HG02852 (cell line): ENCODE measurements at regions not wholly inside any gene's neighbourhood (a gene's known extent, or its start where the extent isn't known, plus 50 kb on each side); places are given as distances from the start of the nearest gene placed in this dataset.
"Not testable (repeated sequence)": the region's sequence is repeated elsewhere in the genome, so short reads cannot be mapped to it uniquely, and the experiment has no call there.

ENCODE experiments used
- ATAC-seq: cut with Tn5 transposase; IDR thresholded peaks from one replicate; pipeline ENCODE4 v1.9.1; 2021; ENCODE audit warnings: mild to moderate bottlenecking, moderate library complexity; ENCODE audit not compliant: unreplicated experiment

DNA sequence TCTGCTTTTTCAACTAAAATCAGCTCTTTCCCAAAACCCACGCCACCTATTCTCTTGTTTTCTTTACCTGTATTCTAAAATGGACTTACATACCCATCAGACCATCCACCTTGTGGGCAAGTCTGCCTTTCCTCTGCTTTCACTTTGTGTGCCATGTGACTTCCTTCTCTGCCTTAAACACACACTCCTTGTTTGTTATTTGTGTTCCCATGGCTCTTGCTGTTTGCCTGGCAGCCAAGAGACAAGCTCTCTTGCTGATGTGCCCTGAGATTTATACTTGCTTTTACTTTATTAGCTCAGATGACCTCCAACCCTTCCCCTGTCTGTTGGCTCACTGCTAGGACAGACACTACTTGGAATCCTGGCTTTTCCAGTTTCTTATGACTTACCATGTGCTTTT lies 309.7 kb upstream of the LRRTM4 start:
- no peak for ATAC-seq

DNA sequence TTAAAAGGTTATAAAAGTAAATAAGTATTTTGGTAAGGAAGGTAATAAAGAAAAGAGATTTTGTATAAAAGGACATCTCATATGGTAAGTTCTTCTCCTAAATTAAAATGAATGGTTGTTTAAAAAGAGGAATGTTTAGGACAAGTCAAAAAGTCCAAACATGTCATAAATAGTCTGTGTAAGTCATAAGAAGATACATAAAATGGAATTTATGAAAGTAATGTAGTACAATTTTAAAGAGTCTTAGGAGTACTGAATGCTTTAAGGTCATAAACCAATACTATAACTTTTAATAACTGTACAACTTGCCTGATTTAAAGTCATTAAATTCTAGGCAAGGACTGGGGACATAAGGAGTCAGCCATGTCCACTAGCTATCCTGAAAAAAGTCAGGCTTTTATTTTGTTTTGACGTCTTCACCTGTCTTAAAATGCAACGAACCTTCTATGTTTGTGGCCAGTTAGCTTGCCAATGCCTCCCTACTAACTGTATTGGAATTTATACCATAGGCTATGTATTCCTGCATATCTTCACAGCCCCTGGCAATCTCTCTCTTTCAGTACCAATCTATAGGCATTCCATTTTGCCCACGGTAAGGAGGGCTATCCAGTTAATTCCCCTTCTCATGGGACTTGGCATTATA lies 312.3 kb upstream of the LRRTM4 start:
- ATAC-seq, result no peak

DNA sequence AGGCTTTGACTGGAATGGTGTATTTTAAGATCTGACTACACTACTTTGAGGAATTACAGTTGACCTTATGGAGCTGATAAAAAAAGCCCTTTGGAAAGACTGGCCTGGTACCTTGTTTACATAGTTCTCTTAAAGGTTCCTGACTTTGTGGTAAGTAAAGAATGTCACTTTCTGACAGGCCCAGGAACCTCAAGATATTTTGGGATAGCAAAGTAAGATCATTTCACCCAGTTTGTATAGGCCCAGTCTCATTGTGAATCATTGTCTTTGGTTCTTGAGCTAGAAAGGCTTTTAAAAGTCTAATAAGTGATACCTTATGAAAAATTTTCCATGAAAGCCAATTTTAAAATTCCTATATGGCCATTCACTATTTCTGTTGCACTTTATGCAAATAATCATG lies 316.3 kb upstream of the LRRTM4 start:
- ATAC-seq, result no peak

DNA sequence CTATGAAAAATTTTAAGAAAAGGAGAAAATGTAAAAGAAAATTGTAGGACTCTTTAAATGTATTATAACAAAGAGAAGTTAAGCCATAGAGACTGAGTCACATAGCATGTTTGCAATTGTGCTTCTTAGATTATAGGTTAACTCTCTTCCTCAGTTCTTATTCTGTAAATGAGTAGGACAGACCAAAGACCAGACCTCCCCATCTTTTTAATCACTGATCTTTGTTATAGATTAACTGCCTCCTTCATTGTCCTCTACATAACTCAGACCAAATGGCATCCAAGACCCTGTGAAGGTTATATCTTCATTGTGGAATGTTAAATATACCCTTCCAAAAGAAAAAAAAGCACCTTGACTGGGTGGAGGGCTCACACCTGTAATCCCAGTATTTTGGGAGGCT lies 316.9 kb upstream of the LRRTM4 start:
- ATAC-seq, result no peak

DNA sequence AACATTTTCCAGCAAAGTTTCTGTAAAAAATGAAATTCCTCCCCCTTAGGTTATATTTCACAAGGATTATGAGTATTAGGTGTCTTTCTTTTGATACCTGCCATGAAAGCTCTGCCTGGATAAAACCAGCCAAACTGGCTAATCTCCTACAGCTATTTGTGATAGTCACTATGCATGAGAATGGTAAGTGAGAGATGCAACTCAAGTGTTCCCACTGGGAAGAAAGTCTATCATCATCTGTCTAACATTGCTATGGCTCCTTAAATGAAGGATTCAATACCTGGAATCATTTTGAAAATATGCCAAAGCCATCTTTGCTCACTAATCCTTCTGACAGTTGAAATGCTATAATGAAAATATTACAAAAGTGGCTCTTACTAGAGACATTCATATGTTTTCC lies 339.9 kb upstream of the LRRTM4 start:
- no peak for ATAC-seq

DNA sequence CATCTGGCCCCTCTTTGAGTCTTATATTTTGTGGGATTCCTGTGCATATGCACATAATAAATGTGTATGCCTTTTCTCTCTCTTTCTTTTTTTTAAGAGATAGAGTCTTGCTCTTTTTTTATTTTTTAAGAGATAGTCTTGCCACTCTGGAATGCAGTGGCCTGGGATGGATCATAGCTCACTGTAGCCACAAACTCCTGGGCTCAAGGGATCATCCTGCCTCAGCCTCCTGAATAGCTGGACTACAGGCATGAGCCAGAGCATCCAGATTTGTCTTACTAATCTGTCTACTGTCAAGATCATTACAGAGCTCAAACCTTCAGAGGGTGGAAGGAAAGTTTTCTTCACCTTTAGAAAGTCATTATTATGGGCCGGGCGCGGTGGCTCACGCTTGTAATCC lies 342.2 kb upstream of the LRRTM4 start:
- no peak for ATAC-seq

DNA sequence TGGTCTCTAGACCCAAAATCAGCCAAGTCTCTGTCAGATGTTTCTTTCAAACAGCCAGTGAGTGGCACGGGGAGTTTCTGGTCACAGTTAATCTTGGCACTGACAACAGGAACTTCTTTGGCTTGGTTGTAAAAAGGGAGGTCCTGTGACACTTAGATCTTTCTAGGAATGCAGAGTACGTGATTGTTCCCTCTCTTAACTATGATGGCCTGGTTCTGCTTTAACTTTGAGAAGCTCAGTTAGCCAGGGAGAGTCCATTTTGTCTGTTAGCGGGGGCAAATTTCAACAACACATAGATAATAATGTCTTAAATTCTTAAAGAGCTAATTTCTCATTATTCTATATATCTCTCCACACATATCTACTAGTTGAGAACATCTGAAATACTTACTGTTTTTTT lies 344.5 kb upstream of the LRRTM4 start:
- ATAC-seq, result no peak

DNA sequence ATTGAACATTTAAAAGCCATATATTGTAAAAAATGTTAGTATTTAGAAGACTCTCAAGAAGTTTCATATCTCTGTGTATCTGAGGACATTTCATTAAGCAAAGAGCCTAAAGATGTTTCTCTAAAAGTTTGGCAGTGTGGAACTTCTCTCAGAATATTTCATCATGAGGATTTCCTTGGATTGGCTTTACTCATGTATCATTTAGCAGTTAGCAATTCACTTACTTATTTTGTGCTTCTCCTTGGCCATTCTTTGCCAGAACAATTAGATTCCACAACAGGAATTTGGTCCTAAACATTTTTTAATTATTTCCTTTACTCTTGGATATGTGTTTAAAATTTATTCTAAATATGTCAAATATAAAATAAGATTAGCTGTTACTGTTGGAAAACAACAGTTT lies 345.0 kb upstream of the LRRTM4 start:
- ATAC-seq, result no peak

DNA sequence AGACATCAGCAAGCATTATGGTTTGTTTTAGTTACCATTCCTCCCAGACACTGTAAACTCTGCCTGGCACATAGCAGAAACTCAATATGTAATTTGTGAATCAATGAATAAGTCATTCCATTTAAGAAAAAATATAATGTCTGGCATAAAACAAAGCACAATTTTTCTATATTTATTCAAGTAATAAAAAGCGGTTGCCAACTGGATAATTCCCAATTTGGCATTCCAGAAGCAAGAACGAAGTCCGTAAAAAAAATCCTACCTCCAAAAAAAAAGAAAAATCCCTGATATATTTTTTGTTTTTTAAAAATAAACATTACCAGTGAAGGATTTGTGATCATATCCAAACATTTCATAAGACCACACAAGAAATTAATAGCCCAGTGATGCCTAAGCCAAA lies 351.3 kb upstream of the LRRTM4 start:
- no peak for ATAC-seq

DNA sequence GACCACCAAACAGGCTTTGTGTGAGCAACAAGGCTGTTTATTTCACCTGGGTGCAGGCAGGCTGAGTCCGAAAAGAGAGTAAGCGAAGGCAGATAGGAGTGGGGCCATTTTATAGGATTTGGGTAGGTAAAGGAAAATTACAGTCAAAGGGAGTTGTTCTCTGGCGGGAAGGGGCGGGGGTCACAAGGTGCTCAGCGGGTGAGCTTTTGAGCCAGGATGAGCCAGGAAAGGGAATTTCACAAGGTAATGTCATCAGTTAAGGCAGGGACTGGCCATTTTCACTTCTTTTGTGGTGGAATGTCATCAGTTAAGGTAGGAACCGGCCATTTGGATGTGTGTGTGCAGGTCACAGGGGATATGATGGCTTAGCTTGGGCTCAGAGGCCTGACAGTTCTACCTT lies 378.0 kb upstream of the LRRTM4 start:
- not testable (repeated sequence) for ATAC-seq

DNA sequence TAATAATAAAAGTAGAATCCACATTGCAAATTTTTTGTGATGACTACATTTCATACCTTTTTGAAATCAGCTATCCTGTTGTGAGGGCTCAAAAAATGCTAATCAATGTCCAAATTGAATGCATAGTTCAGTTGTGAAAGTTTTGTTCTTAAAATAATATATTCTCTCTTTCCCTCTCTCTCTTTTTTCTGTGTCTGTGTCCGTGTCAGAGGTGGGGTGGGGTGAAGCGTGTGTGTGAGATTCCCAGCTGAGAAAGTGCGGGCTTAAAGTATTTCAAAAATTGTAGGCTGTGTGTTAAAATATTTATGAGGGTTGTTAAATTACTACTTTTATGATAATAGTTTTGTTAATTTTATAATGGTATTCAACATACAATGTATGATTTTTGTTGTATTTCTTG lies 388.0 kb upstream of the LRRTM4 start:
- no peak for ATAC-seq

DNA sequence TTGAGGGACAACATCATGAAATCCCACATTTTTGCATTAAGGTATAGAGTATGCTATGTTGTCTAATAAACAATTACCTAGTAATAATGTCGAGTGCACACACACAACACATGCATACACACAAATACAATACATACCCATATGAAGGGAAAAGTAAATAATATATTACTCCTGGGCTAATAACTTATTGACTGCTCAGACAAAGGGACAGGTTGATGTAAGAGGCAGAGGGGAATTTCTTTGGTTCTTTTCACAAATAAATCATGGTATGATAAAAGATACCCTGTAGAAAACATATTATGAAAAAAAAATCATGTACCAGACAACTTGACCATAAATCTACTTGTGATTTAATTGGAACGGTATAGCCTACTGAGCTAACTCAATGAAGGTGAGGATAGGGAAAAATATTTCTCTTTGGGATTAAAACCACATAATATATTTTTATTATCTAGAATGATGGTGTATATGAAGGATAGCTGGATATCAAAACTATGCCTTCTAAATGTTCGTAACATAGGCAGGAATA lies 398.7 kb upstream of the LRRTM4 start:
- ATAC-seq, result no peak

DNA sequence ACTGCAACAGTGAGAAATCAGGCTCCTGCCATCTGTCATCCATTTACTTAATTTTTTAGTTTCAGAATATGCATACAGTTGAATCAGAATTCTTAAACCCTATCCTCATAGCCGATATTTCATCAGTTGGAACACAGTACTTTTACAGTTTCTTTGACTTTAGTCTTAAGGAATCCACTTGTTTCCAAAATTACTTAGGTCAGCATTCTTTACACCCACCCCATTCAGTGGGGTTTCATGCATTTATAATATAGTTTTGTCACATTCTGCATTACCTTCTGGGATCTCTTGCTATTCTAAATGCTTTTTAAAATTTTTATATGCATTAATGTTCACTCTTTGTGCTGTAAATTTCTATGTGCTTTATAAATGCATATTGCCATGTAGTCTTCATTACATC lies 400.4 kb upstream of the LRRTM4 start:
- ATAC-seq, result no peak

DNA sequence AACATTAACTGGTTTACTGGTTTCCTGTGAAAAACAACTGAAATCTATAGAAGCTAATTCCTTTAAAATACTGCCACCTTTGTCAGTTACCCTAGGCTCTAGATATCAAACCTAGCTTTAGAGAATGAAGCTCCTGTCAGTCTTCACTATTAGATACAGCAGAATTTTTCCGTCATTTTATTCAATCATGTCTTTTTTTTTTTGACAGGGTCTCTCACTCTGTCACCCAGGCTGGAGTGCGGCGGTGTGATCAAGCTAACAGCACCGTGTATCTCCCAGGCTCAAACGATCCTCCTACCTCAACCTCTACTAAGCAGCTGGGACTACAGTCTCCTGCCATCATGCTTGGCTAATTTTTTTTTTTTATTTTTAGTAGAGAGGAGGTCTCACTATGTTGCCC lies 415.2 kb upstream of the LRRTM4 start:
- ATAC-seq, result no peak

DNA sequence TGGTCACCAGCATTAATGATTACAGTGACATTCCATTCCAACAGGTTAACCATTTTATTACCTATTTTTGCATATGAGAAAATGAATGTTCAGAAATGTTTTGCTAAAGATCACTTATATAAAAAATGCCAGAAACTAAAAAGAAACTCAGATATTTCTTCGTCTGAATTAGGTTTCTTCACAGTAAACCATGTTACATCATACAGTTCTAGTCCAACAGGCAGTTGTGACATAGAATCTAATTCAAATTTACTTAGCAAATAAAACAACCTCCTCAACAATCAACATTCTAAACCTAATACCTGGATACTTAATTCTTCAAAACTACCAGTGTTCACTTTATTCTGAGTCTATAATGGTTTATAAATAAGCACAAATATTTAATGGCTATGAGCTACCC lies 416.3 kb upstream of the LRRTM4 start:
- ATAC-seq, result no peak

DNA sequence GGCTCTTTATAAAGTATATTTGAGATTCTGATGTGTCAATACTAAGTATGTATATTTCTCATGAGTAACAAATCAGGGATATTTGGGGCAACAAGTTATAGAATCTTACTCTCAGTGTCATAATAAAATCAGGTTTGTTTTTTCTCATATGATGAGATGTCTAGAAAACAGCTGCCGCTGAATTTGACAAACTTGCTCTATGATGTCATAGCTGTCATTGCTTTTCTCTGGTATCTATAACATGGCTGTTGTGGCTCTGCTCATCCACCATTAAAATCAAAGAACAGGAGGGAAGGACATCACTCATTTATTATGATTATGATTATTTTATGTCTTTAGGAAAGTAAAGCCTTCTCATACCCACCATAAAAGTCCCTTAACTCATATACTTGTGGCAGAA lies 417.2 kb upstream of the LRRTM4 start:
- ATAC-seq, result no peak

DNA sequence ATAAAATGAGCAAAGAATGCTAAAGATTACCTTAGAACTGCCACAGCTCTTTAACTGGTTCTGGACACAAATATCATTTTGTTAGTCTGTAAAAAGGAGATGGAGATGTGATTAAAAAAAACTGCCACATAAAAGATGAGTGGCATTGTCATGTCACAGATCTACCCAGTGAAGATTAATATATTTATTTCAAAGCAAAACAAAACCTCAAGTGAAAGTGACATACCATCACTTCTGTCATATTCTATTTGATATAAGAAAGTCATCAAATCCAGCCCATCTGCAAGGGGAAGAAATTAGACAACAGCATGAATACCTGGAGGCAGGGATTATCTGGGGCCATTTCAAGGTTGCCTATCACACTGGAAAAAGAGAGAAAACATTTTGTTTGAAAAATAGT lies 417.6 kb upstream of the LRRTM4 start:
- no peak for ATAC-seq

DNA sequence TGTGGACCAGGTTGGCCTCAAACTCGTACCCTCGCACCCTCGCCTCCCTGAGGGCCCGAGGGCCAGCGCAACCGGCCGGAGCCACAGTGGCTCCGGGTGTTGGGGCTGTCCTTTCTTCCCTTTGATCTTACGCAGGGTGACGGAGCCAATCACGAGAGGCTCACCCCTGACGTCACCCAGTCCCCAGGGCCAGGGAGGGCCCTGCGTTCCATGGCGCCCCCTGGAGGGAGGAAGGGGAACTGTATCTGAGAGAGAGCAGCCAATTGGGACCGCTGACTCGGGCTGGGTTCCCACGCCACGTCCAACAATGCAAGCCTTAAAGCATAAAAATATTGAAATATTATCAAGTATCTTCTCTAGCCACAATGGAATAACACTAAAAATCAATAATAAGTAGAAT lies 432.8 kb upstream of the LRRTM4 start:
- no peak for ATAC-seq

DNA sequence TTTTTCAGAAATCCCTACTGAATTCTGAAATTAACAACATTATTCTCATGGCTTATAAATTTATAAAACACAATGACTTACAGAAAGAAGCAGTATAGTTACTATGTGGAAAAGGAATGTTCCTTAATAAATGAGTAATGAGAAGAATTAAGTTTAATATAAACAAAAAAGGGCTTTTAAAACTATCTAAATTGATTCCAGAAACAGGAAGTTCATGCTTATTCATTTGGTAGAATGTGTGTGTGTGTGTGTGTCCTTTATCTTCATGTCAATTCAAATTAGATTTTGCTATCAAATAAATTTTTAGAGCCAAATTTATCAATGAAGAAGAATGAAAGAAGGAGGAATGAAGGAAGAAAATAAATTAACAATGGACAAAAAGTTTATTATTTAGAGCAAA lies 440.8 kb upstream of the LRRTM4 start:
- no peak for ATAC-seq

DNA sequence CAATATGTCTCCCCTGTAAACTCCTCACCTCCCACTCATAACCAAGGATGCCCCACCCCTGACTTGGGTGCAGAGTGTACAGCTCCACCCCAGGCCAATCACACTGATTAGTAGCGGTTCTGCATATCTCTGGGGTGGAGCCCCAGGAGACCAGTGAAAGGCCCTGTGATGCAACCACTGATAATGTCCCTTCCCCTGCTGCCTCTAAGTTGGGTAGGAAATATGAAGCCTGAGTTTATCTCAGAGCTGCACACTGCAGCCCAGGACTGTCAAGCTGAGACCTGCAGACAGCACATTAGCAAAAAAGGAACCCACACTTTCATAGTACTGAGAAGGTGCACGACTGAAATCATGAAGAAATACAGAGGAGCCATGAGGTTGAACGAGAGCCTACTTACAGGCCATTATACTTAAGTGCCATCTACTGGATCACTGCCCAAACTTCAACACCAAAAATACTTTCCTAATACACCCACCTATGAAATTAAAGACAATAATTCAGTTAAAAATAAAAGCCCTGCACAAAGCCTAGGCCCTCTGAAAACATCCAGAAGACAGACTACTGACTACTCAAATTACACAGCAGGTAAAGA lies 455.4 kb upstream of the LRRTM4 start:
- no peak for ATAC-seq

DNA sequence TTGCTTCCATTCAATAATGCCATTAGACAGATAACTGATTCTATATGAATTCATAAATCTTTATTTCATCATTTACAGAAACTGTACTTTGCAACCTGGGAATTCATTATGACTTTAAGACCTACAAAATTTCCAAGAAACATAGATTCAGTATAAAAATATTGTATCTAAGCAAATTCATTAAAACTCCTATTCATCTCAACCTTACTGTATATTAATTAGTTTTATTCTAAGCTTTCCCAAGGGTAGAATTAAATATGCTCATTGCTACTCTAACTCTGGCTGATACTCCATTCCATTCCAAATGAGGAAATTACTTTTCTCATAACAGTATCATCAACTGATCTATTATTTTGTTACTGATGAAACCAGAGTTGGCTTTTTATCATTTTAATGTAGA lies 473.0 kb upstream of the LRRTM4 start:
- ATAC-seq, result no peak

DNA sequence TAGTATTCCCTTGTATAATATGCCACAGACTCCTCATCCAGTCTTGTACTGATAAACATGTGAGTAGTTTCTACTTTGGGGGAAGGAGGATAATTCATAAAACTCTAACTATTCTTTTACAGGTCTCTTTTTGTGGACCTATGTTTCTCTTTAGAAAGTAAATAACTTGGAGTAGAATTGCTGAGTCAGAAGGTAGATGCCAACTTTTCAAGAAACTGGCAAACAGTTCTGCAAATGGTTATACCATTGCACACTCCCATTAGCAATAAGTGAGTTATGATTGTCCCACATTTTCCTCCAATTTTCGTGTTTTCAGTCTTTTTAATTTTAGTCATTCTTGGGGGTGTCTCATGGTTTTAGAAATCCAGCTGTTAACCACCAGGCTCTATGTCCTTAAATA lies 477.2 kb upstream of the LRRTM4 start:
- no peak for ATAC-seq

DNA sequence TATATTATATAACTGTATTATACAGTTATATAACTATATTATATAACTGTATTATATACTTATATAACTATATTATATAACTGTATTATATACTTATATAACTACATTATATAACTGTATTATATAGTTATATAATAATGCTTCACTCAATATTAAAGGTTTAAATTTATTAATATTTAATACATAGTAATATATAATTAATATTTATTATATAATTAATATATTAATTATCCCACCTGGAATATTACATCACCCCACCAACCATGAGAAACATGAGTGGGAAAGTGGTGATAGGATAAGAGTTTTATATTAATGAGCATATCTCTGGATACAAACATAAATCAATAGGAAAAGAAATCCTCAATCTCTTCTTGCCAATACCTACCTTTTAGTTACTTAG lies 487.1 kb upstream of the LRRTM4 start:
- ATAC-seq, result no peak
